PFSK-1 (cell line): ENCODE measurements at regions not wholly inside any gene's neighbourhood (a gene's known extent, or its start where the extent isn't known, plus 50 kb on each side); places are given as distances from the start of the nearest gene placed in this dataset.

ENCODE experiments used
- FOXP2 ChIP-seq: optimal IDR thresholded peaks from 2 replicates; pipeline ENCODE3; 2011; ENCODE audit warnings: borderline replicate concordance, control low read depth, inconsistent platforms; ENCODE audit not compliant: insufficient read depth; ENCODE audit errors: extremely low read length, extremely low read depth
- POLR2AphosphoS5 ChIP-seq: IDR thresholded peaks from 2 replicates; pipeline ENCODE4 v1.6.1; 2012; ENCODE audit warnings: low read depth, mild to moderate bottlenecking, control low read depth, low read length, moderate library complexity
- REST ChIP-seq, 2 experiments: IDR thresholded peaks; 2 replicates each; pipeline versions ENCODE4 v1.6.1 to v1.8.0; 2011 to 2012; ENCODE audit warnings: low read depth in 2 of 2, low read length in 2 of 2, control low read depth in 1 of 2, inconsistent platforms in 1 of 2, mild to moderate bottlenecking in 1 of 2, moderate library complexity in 1 of 2; ENCODE audit not compliant: insufficient read depth in 1 of 2
- TAF1 ChIP-seq: IDR thresholded peaks from 2 replicates; pipeline ENCODE4 v1.6.1; 2012; ENCODE audit warnings: low read length, control low read depth, borderline replicate concordance; ENCODE audit not compliant: insufficient read depth

DNA sequence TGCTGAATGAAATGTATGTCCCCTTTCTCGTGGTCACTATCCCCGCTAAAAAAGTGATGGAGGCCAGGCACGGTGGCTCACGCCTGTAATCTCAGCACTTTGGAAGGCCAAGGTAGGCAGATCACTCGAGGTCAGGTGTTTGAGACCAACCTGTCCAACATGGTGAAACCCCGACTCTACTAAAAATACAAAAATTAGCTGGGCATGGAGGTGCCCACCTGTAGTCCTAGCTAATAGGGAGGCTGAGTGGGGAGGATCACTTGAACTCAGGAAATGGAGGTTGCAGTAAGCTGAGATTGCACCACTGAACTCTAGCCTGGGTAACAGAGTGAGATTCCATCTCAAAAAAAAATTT, 91.4 kb upstream of the MKLN1 start:
- TF ChIP-seq POLR2AphosphoS5 (no peak), REST (IDR thresholded peaks at IDR 0.05; ENCODE audit: insufficient read depth in 1 of 2, low read depth in 2 of 2, low read length in 2 of 2) (no peak), TAF1 (no peak), FOXP2 (no peak)
